ENCODE measurements at regions not wholly inside any gene's neighbourhood (a gene's known extent, or its start where the extent isn't known, plus 50 kb on each side); places are given as distances from the start of the nearest gene placed in this dataset.

- TF ChIP-seq GATA3 (IDR thresholded peaks at IDR 0.05; ENCODE audit: borderline replicate concordance) = no peak
- no peak for TF ChIP-seq CBX2 (IDR thresholded peaks at IDR 0.05; ENCODE audit: borderline replicate concordance, low read depth)
- TF ChIP-seq EHMT2 (IDR thresholded peaks at IDR 0.05; ENCODE audit: low read depth) = no peak
- TF ChIP-seq BHLHE40 (IDR thresholded peaks at IDR 0.05; ENCODE audit: low read depth, low read length) = no peak
- TF ChIP-seq KDM5A (IDR thresholded peaks at IDR 0.05) = no peak
- H3K4me1 ChIP-seq = no peaks in the 10 kb centered on the region
- no peak for FAIRE-seq
- no peak overlapping the region for H3K4me2 ChIP-seq
- 0% methylated on average over 1 of the region's 1 CpG for WGBS (ENCODE audit: missing lambda C conversion rate)
- DNase-seq (ENCODE audit: low read depth in 1 of 2, low spot score in 1 of 2) = no peak
- peaks cover 5% of the 10 kb centered on the region; the same call in 2 of the 3 replicates for H3K9me3 ChIP-seq
- H3K4me3 ChIP-seq = no peak overlapping the region
- CTCF ChIA-PET = no interaction called here
- ATAC-seq = no peak
- POLR2A ChIA-PET = no interaction called here
- H3K27ac ChIP-seq = no peak overlapping the region
Measured at GRCh38 chr6:40877362-40877761, 161.7 kb downstream of the UNC5CL start.

DNA sequence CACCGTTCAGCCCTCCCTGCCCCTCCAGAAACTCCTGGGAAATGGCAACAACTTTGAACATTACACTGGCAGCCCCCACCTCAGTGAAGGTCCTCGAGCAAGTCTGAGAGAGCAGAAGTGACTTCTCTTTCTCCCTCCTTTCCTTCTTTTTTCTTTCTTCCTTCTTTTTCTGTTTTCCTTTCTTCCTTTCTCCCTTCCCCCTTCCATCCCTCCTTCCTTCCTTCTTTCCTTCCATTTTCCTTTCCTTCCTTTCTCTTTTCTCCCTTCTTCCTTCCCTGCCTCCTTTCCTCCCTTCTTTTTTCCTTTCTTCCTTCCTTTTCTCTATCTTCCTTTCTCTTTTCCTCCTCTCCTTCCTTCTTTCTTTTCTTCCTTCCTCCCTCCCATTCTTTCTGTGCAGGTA lies 162.7 kb downstream of the UNC5CL start:
- ChIA-PET POLR2A (no interaction called here), CTCF (no interaction called here)
- no peak overlapping the region for H3K4me3 ChIP-seq
- TF ChIP-seq ZFP36 (IDR thresholded peaks at IDR 0.05; ENCODE audit: borderline replicate concordance, partially characterized antibody) (no peak), TP53 (CRISPR knock-in tag; IDR thresholded peaks at IDR 0.05) (no peak), TFCP2L1 (CRISPR knock-in tag; IDR thresholded peaks at IDR 0.05) (no peak), CHD4 (IDR thresholded peaks at IDR 0.05; ENCODE audit: borderline replicate concordance) (no peak)
- TF ChIP-seq, protein P1, sequence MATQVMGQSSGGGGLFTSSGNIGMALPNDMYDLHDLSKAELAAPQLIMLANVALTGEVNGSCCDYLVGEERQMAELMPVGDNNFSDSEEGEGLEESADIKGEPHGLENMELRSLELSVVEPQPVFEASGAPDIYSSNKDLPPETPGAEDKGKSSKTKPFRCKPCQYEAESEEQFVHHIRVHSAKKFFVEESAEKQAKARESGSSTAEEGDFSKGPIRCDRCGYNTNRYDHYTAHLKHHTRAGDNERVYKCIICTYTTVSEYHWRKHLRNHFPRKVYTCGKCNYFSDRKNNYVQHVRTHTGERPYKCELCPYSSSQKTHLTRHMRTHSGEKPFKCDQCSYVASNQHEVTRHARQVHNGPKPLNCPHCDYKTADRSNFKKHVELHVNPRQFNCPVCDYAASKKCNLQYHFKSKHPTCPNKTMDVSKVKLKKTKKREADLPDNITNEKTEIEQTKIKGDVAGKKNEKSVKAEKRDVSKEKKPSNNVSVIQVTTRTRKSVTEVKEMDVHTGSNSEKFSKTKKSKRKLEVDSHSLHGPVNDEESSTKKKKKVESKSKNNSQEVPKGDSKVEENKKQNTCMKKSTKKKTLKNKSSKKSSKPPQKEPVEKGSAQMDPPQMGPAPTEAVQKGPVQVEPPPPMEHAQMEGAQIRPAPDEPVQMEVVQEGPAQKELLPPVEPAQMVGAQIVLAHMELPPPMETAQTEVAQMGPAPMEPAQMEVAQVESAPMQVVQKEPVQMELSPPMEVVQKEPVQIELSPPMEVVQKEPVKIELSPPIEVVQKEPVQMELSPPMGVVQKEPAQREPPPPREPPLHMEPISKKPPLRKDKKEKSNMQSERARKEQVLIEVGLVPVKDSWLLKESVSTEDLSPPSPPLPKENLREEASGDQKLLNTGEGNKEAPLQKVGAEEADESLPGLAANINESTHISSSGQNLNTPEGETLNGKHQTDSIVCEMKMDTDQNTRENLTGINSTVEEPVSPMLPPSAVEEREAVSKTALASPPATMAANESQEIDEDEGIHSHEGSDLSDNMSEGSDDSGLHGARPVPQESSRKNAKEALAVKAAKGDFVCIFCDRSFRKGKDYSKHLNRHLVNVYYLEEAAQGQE (IDR thresholded peaks at IDR 0.05) = no peak
- no peak for FAIRE-seq
- DNase-seq (ENCODE audit: low read depth in 1 of 2, low spot score in 1 of 2) = no peak
- H3K4me2 ChIP-seq = no peak overlapping the region
- H3K4me1 ChIP-seq = no peaks in the 10 kb centered on the region
- WGBS (ENCODE audit: missing lambda C conversion rate) = 29% methylated on average over 2 of the region's 2 CpGs
- peaks cover 5% of the 10 kb centered on the region; the same call in 2 of the 3 replicates for H3K9me3 ChIP-seq
- ATAC-seq = no peak
- no peak overlapping the region for H3K27ac ChIP-seq

- FAIRE-seq (no peak), DNase-seq (ENCODE audit: low read depth in 1 of 2, low spot score in 1 of 2) (peak in 1 of 2 experiments; percentile 13), ATAC-seq (peak; percentile 50 to 76; a peak in 3 of 6 replicates)
Measured at GRCh38 chr6:40874495-40874894, 164.5 kb downstream of the UNC5CL start.

DNA sequence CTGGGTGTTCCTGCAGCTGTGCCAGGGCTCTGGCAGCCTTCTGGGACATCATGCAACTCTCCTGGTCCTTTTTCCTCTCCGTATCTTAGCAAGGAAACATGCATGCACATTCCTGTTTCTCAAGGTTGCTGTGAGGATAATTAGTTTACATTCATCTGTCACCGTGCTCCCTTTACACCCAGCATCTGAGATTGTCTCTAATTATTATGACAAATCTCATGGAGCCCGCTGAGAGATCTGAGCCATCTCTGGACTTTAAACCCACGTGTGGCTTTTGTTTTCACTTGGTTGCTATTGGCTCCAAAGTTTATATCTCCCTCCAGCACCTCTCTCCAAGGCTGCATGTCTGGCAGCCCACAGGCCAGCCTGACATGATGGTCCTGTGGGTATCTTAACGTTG lies 167.6 kb downstream of the UNC5CL start:
- no peak overlapping the region for H3K4me2 ChIP-seq
- no peak overlapping the region for H3K4me3 ChIP-seq
- CTCF ChIA-PET = no interaction called here
- H3K9me3 ChIP-seq = no peaks in the 10 kb centered on the region
- POLR2A ChIA-PET = no interaction called here
- H3K27ac ChIP-seq = no peak overlapping the region
- 33% methylated on average over 5 of the region's 5 CpGs for WGBS (ENCODE audit: missing lambda C conversion rate)
- ATAC-seq (no peak), DNase-seq (ENCODE audit: low read depth in 1 of 2, low spot score in 1 of 2) (no peak), FAIRE-seq (no peak)
- no peaks in the 10 kb centered on the region for H3K4me1 ChIP-seq
- TF ChIP-seq RNF2 (IDR thresholded peaks at IDR 0.05; ENCODE audit: borderline replicate concordance, low read depth) (no peak), HDAC2 (IDR thresholded peaks at IDR 0.05) (no peak), CBX2 (IDR thresholded peaks at IDR 0.05; ENCODE audit: borderline replicate concordance, low read depth) (no peak), ZSCAN20 (CRISPR knock-in tag; IDR thresholded peaks at IDR 0.05) (no peak), EP300 (IDR thresholded peaks at IDR 0.05) (no peak), FOXS1 (CRISPR knock-in tag; IDR thresholded peaks at IDR 0.05) (no peak), BCL3 (IDR thresholded peaks at IDR 0.05) (no peak), KDM5A (IDR thresholded peaks at IDR 0.05) (no peak), RAD21 (conservative IDR thresholded peaks at IDR 0.05 in 1 of 2, IDR thresholded peaks at IDR 0.05 in 1 of 2) (no peak), ZC3H11A (IDR thresholded peaks at IDR 0.05) (no peak), RFX5 (IDR thresholded peaks at IDR 0.05) (no peak), ZNF302 (CRISPR knock-in tag; IDR thresholded peaks at IDR 0.05) (no peak), PHF8 (IDR thresholded peaks at IDR 0.05; ENCODE audit: borderline replicate concordance, low read depth) (no peak), MAFK (IDR thresholded peaks at IDR 0.05; ENCODE audit: partially characterized antibody) (no peak), MYC (IDR thresholded peaks at IDR 0.05; ENCODE audit: borderline replicate concordance, low read length) (no peak), CEBPB (IDR thresholded peaks at IDR 0.05) (no peak)
- TF ChIP-seq, protein P2, sequence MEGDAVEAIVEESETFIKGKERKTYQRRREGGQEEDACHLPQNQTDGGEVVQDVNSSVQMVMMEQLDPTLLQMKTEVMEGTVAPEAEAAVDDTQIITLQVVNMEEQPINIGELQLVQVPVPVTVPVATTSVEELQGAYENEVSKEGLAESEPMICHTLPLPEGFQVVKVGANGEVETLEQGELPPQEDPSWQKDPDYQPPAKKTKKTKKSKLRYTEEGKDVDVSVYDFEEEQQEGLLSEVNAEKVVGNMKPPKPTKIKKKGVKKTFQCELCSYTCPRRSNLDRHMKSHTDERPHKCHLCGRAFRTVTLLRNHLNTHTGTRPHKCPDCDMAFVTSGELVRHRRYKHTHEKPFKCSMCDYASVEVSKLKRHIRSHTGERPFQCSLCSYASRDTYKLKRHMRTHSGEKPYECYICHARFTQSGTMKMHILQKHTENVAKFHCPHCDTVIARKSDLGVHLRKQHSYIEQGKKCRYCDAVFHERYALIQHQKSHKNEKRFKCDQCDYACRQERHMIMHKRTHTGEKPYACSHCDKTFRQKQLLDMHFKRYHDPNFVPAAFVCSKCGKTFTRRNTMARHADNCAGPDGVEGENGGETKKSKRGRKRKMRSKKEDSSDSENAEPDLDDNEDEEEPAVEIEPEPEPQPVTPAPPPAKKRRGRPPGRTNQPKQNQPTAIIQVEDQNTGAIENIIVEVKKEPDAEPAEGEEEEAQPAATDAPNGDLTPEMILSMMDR (IDR thresholded peaks at IDR 0.05) = no peak

More at GRCh38 chr6:40874495-40874894, 164.5 kb downstream of the UNC5CL start:
- 40% methylated on average over 4 of the region's 4 CpGs for WGBS (ENCODE audit: missing lambda C conversion rate)
- Histone ChIP-seq H3K4me3 (no peak overlapping the region), H3K4me2 (no peak overlapping the region), H3K4me1 (no peaks in the 10 kb centered on the region), H3K9me3 (peaks cover 5% of the 10 kb centered on the region; the same call in 2 of the 3 replicates), H3K27ac (no peak overlapping the region)
- POLR2A ChIA-PET = no interaction called here
- no peak for TF ChIP-seq MAZ (IDR thresholded peaks at IDR 0.05; ENCODE audit: borderline replicate concordance, low read depth, low read length)
- no peak for TF ChIP-seq HDAC2 (IDR thresholded peaks at IDR 0.05)
- peak in 1 of 2 experiments; percentile 26; a peak in 1 of 5 replicates for TF ChIP-seq RAD21 (conservative IDR thresholded peaks at IDR 0.05 in 1 of 2, IDR thresholded peaks at IDR 0.05 in 1 of 2)
- CTCF ChIA-PET = interaction anchor here (0.6 to 1.4 kb wide), 3 partner anchors 16 to 153 kb away, joined by 3 to 5 read pairs (median 4); no protein-coding TSS in a partner anchor
